WERI-Rb-1 (cell line): ENCODE measurements at regions not wholly inside any gene's neighbourhood (a gene's known extent, or its start where the extent isn't known, plus 50 kb on each side); places are given as distances from the start of the nearest gene placed in this dataset.
"Not testable (repeated sequence)": the region's sequence is repeated elsewhere in the genome, so short reads cannot be mapped to it uniquely, and the experiment has no call there.

ENCODE experiments used
- DNase-seq: peaks from one replicate; pipeline ENCODE4 v3.0.0-alpha.2; 2020
- H3K27ac ChIP-seq: fragments of 250-450 bp; sonication (Bioruptor Pico); 2 replicates; pipeline ENCODE4 v1.5.1; 2020; ENCODE audit warnings: mild to moderate bottlenecking, moderate library complexity
- H3K27me3 ChIP-seq: fragments of 250-450 bp; sonication (Bioruptor Pico); 2 replicates; pipeline ENCODE4 v1.5.1; 2021; ENCODE audit warnings: mild to moderate bottlenecking, low read depth, moderate library complexity; ENCODE audit not compliant: insufficient read depth, severe bottlenecking
- H3K36me3 ChIP-seq: fragments of 250-450 bp; sonication (Bioruptor Pico); 2 replicates; pipeline ENCODE4 v1.5.1; 2020; ENCODE audit warnings: mild to moderate bottlenecking, moderate library complexity
- H3K4me3 ChIP-seq: 2 replicates; pipeline ENCODE4 v1.5.1; 2011; ENCODE audit warnings: low read depth, mild to moderate bottlenecking, control low read depth, low read length
- H3K9me3 ChIP-seq: fragments of 250-450 bp; sonication (Bioruptor Pico); 2 replicates; pipeline ENCODE4 v1.5.1; 2021; ENCODE audit warnings: mild to moderate bottlenecking, moderate library complexity; ENCODE audit not compliant: severe bottlenecking
- CTCF ChIP-seq: IDR thresholded peaks from 2 replicates; pipeline ENCODE4 v1.5.1; 2011; ENCODE audit warnings: low read depth, mild to moderate bottlenecking, control low read depth, inconsistent platforms, low read length

GRCh38 chr7:118878336-118878735 lies 653.8 kb downstream of the ANKRD7 start:
- no peak overlapping the region for H3K4me3 ChIP-seq
- no peaks in the 10 kb centered on the region for H3K27me3 ChIP-seq
- H3K36me3 ChIP-seq = no peaks in the 10 kb centered on the region
- H3K27ac ChIP-seq = peak overlapping the region; percentile 25
- H3K9me3 ChIP-seq = no peaks in the 10 kb centered on the region
- TF ChIP-seq CTCF = no peak
- no peak for DNase-seq

- Histone ChIP-seq H3K27ac (no peak overlapping the region), H3K27me3 (no peaks in the 10 kb centered on the region), H3K36me3 (no peaks in the 10 kb centered on the region), H3K4me3 (no peak overlapping the region), H3K9me3 (peaks cover 3% of the 10 kb centered on the region)
- DNase-seq = no peak
- TF ChIP-seq CTCF = no peak
These were observed 673.8 kb downstream of the ANKRD7 start for GRCh38 chr7:118898284-118898683.

GRCh38 chr7:118902600-118902999 lies 678.1 kb downstream of the ANKRD7 start:
- no peaks in the 10 kb centered on the region for H3K27me3 ChIP-seq
- H3K36me3 ChIP-seq = no peaks in the 10 kb centered on the region
- no peak overlapping the region for H3K4me3 ChIP-seq
- DNase-seq = no peak
- no peaks in the 10 kb centered on the region for H3K9me3 ChIP-seq
- no peak for TF ChIP-seq CTCF
- H3K27ac ChIP-seq = no peak overlapping the region

- Histone ChIP-seq H3K27ac (no peak overlapping the region), H3K9me3 (no peaks in the 10 kb centered on the region), H3K27me3 (no peaks in the 10 kb centered on the region), H3K36me3 (no peaks in the 10 kb centered on the region), H3K4me3 (no peak overlapping the region)
- no peak for DNase-seq
- TF ChIP-seq CTCF = no peak
These were observed 683.5 kb downstream of the ANKRD7 start for GRCh38 chr7:118907911-118908527.

- H3K27ac ChIP-seq, H3K9me3 ChIP-seq, H3K4me3 ChIP-seq, H3K27me3 ChIP-seq, DNase-seq, H3K36me3 ChIP-seq: not testable (repeated sequence)
These were observed 691.6 kb downstream of the ANKRD7 start for GRCh38 chr7:118916120-118916519.

- Histone ChIP-seq H3K27me3 (no peaks in the 10 kb centered on the region), H3K9me3 (no peaks in the 10 kb centered on the region), H3K4me3 (no peak overlapping the region), H3K36me3 (no peaks in the 10 kb centered on the region), H3K27ac (no peak overlapping the region)
- no peak for DNase-seq
- TF ChIP-seq CTCF = no peak
These were observed 694.1 kb downstream of the ANKRD7 start for GRCh38 chr7:118918556-118918955.
